Activated CD4-positive, alpha-beta T cell treated with anti-CD3 and anti-CD28 coated beads, Interleukin-2, amount 10 ng/mL, durations not matched to agents 24 days and 14 days (primary cell): ENCODE measurements at regions not wholly inside any gene's neighbourhood (a gene's known extent, or its start where the extent isn't known, plus 50 kb on each side); places are given as distances from the start of the nearest gene placed in this dataset.

Experiments used
- DNase-seq: peaks from one replicate; pipeline ENCODE4 v3.0.0; 2022
- H3K27ac Mint-ChIP-seq: one replicate; pipeline ENCODE4 v1.8.0; 2022; ENCODE audit warnings: mild to moderate bottlenecking, mixed read lengths
- H3K27me3 Mint-ChIP-seq: one replicate; pipeline ENCODE4 v1.8.0; 2022; ENCODE audit warnings: mixed read lengths
- H3K36me3 Mint-ChIP-seq: one replicate; pipeline ENCODE4 v1.8.0; 2022; ENCODE audit warnings: low read depth, mild to moderate bottlenecking, mixed read lengths
- H3K4me1 Mint-ChIP-seq: one replicate; pipeline ENCODE4 v1.8.0; 2021; ENCODE audit warnings: mixed read lengths
- H3K4me3 Mint-ChIP-seq: one replicate; pipeline ENCODE4 v1.8.0; 2022; ENCODE audit warnings: mild to moderate bottlenecking, moderate library complexity, mixed read lengths
- H3K9me3 Mint-ChIP-seq: one replicate; pipeline ENCODE4 v1.8.0; 2021; ENCODE audit warnings: mixed read lengths
- intact Hi-C: fragments of 100-400 bp; cut with micrococcal nuclease; formaldehyde crosslinking; loops from one replicate; pipeline ENCODE4 v1.15.1; 2023

DNA sequence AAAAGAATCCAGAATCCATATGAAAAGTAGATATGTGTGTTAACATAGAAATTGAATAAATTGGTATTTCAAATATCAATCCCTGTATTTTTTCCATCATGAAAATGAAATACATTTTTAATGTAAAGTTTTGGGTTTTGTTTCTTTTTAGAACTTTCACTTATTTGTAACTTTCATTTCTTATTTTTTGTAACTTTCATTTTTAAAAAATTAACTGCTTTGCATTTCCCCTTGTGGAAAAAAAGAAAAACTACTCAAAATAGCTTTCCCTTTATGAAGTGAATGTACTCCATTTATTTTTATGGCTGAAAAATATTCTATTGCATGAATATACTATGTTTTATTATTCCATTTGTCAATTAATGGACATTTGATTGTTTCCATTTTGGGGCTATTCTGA, 75.6 kb upstream of the SMNDC1 start:
- intact Hi-C loops: no loop called here
- DNase-seq: no peak
- Mint-ChIP-seq H3K36me3 (no peaks in the 10 kb centered on the region), H3K4me3 (no peak overlapping the region), H3K9me3 (peaks cover 4% of the 10 kb centered on the region), H3K27ac (no peak overlapping the region), H3K4me1 (peaks cover 26% of the 10 kb centered on the region), H3K27me3 (no peaks in the 10 kb centered on the region)

DNA sequence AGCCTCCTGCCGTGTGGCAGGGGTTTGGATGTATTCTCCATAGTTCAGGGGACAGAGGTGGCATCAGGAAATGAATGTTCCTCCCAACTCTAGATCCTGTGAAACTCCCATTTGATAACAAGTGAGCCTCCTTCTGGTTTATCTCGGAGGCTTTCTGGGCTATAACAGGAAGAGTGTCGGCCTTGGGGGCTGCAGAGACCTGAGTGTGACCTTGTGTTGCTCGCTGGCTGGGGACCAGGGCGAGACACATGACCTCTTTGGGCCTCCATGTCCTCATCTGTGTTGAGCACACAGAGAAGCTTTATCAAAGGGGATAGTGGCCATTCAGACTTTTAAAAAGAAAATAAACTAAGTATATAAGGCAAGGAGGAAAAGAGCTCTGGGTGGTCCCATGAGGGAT, 78.0 kb upstream of the SMNDC1 start:
- no peak for DNase-seq
- H3K9me3 Mint-ChIP-seq: peaks cover 4% of the 10 kb centered on the region
- intact Hi-C loops: no loop called here
- H3K4me1 Mint-ChIP-seq: peaks cover 30% of the 10 kb centered on the region
- H3K27me3 Mint-ChIP-seq: no peaks in the 10 kb centered on the region
- no peak overlapping the region for H3K27ac Mint-ChIP-seq
- H3K36me3 Mint-ChIP-seq: no peaks in the 10 kb centered on the region
- no peak overlapping the region for H3K4me3 Mint-ChIP-seq

- intact Hi-C loops: loop anchor here (5.0 kb wide), 1 partner anchor 35 kb away; no protein-coding TSS in a partner anchor
- Mint-ChIP-seq H3K9me3 (peaks cover 4% of the 10 kb centered on the region), H3K27me3 (no peaks in the 10 kb centered on the region), H3K36me3 (no peaks in the 10 kb centered on the region), H3K27ac (peak overlapping the region; percentile 93), H3K4me1 (peaks cover 39% of the 10 kb centered on the region), H3K4me3 (peak overlapping the region; percentile 39)
- no peak for DNase-seq
Measured at GRCh38 chr10:110387617-110387982, 82.9 kb upstream of the SMNDC1 start.

DNA sequence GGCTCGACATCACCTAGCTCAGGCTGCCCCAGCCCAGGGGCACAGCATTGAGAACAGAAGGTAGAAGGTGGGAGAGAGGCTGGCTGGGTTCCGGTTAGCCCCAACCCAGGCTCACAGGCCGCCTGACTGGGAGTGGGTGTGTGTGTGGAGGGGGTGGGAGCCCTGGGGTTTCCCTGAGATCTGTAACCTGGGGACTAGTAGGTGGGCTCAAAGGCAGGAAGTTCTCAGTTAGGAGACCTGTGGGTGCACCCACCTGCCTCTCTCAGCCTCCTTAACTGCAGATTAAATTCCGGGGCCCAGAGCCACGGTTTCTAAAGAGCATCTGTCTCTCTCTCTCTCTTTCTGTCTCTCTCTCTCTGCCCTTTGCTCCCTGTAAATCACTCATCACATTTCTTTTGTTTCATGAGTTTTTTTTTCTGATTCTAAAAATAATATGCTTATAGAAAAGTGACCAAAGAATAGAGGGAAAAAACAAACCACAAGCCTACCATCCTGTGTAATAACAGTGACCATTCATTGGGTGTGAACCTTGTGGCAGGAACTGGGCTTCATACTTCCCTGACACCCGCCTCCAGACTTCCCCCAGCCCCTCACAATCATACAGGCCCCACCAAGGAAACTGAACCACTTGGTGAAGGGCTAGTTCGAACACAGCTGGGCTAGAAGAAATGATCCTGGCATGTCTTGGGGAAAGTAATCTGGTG, 83.4 kb upstream of the SMNDC1 start:
- DNase-seq: peak; percentile 71
- H3K27me3 Mint-ChIP-seq: no peaks in the 10 kb centered on the region
- intact Hi-C loops: loop anchor here (2.0 to 5.0 kb wide), 2 partner anchors 27 to 36 kb away; no protein-coding TSS in a partner anchor
- H3K4me3 Mint-ChIP-seq: peak overlapping the region; percentile 39
- H3K27ac Mint-ChIP-seq: peak overlapping the region; percentile 93
- H3K4me1 Mint-ChIP-seq: peaks cover 45% of the 10 kb centered on the region
- H3K9me3 Mint-ChIP-seq: peaks cover 4% of the 10 kb centered on the region
- no peaks in the 10 kb centered on the region for H3K36me3 Mint-ChIP-seq

DNA sequence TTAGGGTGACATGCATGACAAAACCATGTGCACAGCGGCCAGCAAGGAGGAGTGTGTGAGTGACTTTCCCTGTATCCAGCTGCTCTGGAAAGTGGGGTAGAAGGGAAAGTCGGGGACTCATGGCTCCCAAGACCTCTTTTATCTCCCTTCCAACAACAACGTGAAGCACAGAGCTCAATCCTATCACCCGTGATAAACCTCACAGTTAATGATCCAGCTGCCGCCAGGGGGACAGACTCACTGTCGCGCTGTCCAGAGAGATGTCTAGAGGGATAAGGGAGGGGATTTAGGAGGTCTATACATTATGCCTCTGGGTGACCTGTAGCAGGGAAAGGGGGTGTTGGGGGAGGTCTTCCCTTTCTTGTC, 84.0 kb upstream of the SMNDC1 start:
- no peaks in the 10 kb centered on the region for H3K36me3 Mint-ChIP-seq
- intact Hi-C loops: loop anchor here (2.0 to 5.0 kb wide), 2 partner anchors 26 to 36 kb away; no protein-coding TSS in a partner anchor
- H3K4me1 Mint-ChIP-seq: peaks cover 50% of the 10 kb centered on the region
- DNase-seq: no peak
- no peaks in the 10 kb centered on the region for H3K27me3 Mint-ChIP-seq
- peak overlapping the region; percentile 93 for H3K27ac Mint-ChIP-seq
- H3K9me3 Mint-ChIP-seq: peaks cover 4% of the 10 kb centered on the region
- H3K4me3 Mint-ChIP-seq: peak overlapping the region; percentile 39

GRCh38 chr10:110389255-110389654, 84.5 kb upstream of the SMNDC1 start:
- Mint-ChIP-seq H3K9me3 (peaks cover 4% of the 10 kb centered on the region), H3K4me3 (no peak overlapping the region), H3K4me1 (peaks cover 54% of the 10 kb centered on the region), H3K27me3 (no peaks in the 10 kb centered on the region), H3K36me3 (no peaks in the 10 kb centered on the region), H3K27ac (peak overlapping the region; percentile 70)
- intact Hi-C loops: loop anchor here (2.0 to 5.0 kb wide), 2 partner anchors 26 to 37 kb away; no protein-coding TSS in a partner anchor
- no peak for DNase-seq

- Mint-ChIP-seq H3K27me3 (no peaks in the 10 kb centered on the region), H3K4me1 (peaks cover 66% of the 10 kb centered on the region), H3K9me3 (no peaks in the 10 kb centered on the region), H3K4me3 (no peak overlapping the region), H3K36me3 (no peaks in the 10 kb centered on the region), H3K27ac (no peak overlapping the region)
- intact Hi-C loops: no loop called here
- DNase-seq: no peak
Measured at GRCh38 chr10:110391541-110391940, 86.8 kb upstream of the SMNDC1 start.

- H3K36me3 Mint-ChIP-seq: no peaks in the 10 kb centered on the region
- DNase-seq: no peak
- H3K27me3 Mint-ChIP-seq: no peaks in the 10 kb centered on the region
- intact Hi-C loops: no loop called here
- H3K27ac Mint-ChIP-seq: no peak overlapping the region
- no peak overlapping the region for H3K4me3 Mint-ChIP-seq
- no peaks in the 10 kb centered on the region for H3K9me3 Mint-ChIP-seq
- H3K4me1 Mint-ChIP-seq: peaks cover 65% of the 10 kb centered on the region
Measured at GRCh38 chr10:110392121-110392520, 87.4 kb upstream of the SMNDC1 start.

- intact Hi-C loops: no loop called here
- no peaks in the 10 kb centered on the region for H3K9me3 Mint-ChIP-seq
- no peaks in the 10 kb centered on the region for H3K36me3 Mint-ChIP-seq
- no peaks in the 10 kb centered on the region for H3K27me3 Mint-ChIP-seq
- peaks cover 60% of the 10 kb centered on the region for H3K4me1 Mint-ChIP-seq
- H3K27ac Mint-ChIP-seq: peak overlapping the region; percentile 86
- H3K4me3 Mint-ChIP-seq: no peak overlapping the region
- DNase-seq: no peak
Measured at GRCh38 chr10:110392868-110393740, 88.4 kb upstream of the SMNDC1 start.

GRCh38 chr10:110393866-110394265, 89.1 kb upstream of the SMNDC1 start:
- H3K27me3 Mint-ChIP-seq: no peaks in the 10 kb centered on the region
- DNase-seq: no peak
- no peaks in the 10 kb centered on the region for H3K36me3 Mint-ChIP-seq
- peak overlapping the region; percentile 66 for H3K27ac Mint-ChIP-seq
- no peak overlapping the region for H3K4me3 Mint-ChIP-seq
- intact Hi-C loops: loop anchor here (2.0 kb wide), 1 partner anchor 15 kb away; no protein-coding TSS in a partner anchor
- peaks cover 60% of the 10 kb centered on the region for H3K4me1 Mint-ChIP-seq
- H3K9me3 Mint-ChIP-seq: no peaks in the 10 kb centered on the region

GRCh38 chr10:110394296-110394695, 89.6 kb upstream of the SMNDC1 start:
- H3K4me3 Mint-ChIP-seq: no peak overlapping the region

DNA sequence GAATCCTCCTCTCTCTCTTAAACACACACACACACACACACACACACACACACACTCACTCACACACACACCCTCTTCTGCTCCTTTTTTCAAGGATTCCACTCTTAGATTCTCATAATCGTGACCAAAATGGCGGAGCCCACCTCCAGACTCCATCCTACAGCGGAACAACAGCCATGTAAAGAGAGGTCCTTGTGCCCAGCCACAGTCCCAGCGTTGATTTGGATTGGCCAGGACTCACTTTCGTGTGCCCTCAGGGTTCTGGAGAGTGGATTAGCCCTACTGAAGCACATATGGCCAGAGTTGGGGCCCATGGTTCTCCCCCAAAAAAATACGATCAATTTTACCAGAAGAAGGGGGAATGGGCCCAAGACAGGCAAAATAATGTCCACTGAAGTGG, 90.2 kb upstream of the SMNDC1 start:
- Mint-ChIP-seq H3K4me1 (peaks cover 55% of the 10 kb centered on the region), H3K27me3 (no peaks in the 10 kb centered on the region), H3K4me3 (no peak overlapping the region), H3K36me3 (no peaks in the 10 kb centered on the region), H3K9me3 (no peaks in the 10 kb centered on the region), H3K27ac (peak overlapping the region; percentile 23)
- intact Hi-C loops: loop anchor here (1.0 to 2.0 kb wide), 2 partner anchors 14 to 39 kb away; no protein-coding TSS in a partner anchor
- DNase-seq: no peak

More at GRCh38 chr10:110394296-110394695, 89.6 kb upstream of the SMNDC1 start:
- H3K9me3 Mint-ChIP-seq: no peaks in the 10 kb centered on the region
- DNase-seq: no peak
- no peaks in the 10 kb centered on the region for H3K36me3 Mint-ChIP-seq
- H3K27ac Mint-ChIP-seq: peak overlapping the region; percentile 66
- H3K27me3 Mint-ChIP-seq: no peaks in the 10 kb centered on the region
- intact Hi-C loops: loop anchor here (2.0 kb wide), 1 partner anchor 15 kb away; no protein-coding TSS in a partner anchor
- peaks cover 58% of the 10 kb centered on the region for H3K4me1 Mint-ChIP-seq

- Mint-ChIP-seq H3K27ac (peak overlapping the region; percentile 87), H3K27me3 (no peaks in the 10 kb centered on the region), H3K36me3 (no peaks in the 10 kb centered on the region), H3K4me1 (peaks cover 57% of the 10 kb centered on the region), H3K9me3 (no peaks in the 10 kb centered on the region), H3K4me3 (peak overlapping the region; percentile 13)
- intact Hi-C loops: loop anchor here (1.0 to 2.0 kb wide), 2 partner anchors 13 to 39 kb away; no protein-coding TSS in a partner anchor
- peak; percentile 84 for DNase-seq
Measured at GRCh38 chr10:110395350-110396283, 90.9 kb upstream of the SMNDC1 start.
